GM21786 (cell line): ENCODE measurements at regions not wholly inside any gene's neighbourhood (a gene's known extent, or its start where the extent isn't known, plus 50 kb on each side); places are given as distances from the start of the nearest gene placed in this dataset.

Experiments used
- ATAC-seq: cut with Tn5 transposase; IDR thresholded peaks from one replicate; pipeline ENCODE4 v1.9.1; 2021; ENCODE audit not compliant: unreplicated experiment

DNA sequence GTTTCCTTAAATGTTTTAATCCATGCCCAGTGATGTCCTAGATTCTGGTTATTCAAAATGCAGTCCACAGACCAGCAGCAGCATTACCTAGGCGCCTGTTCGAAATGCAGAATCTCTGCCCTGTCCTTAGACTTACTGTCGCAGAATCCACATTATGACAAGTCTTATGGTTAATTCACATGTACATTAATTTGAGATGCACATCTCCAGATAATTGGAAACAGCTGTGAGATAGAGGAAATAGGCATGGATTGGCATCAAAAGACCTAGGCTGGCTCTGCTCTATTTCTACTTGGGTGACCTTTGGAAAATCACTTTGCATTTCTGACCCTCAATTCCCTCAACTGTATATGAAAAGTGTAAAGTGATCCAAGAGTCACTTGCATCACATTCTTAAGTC lies 700.7 kb downstream of the DIAPH3 start:
- ATAC-seq = no peak

DNA sequence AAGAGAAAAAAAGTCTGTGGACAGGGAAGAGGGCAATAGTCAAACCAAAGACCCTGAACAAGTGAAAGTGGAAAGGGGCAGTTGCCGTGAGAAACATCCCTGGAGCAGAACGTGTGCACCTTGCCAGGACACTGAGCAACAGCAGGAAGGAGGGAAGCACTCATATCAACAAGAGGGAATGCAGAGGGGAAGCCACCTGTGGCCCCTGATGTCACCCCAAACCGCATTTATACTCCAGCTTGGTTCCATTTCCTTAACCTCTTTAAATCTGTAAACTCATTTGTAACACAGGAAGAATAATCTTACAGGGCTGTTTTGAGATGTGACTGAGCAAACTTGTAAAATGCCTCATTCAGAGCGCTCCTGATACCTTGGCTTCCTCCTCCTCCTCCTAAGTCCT lies 698.8 kb downstream of the DIAPH3 start:
- ATAC-seq = no peak

GRCh38 chr13:59468396-59468795 lies 695.3 kb downstream of the DIAPH3 start:
- no peak for ATAC-seq

- no peak for ATAC-seq
These were observed 692.6 kb downstream of the DIAPH3 start for GRCh38 chr13:59471106-59471505.

- no peak for ATAC-seq
These were observed 691.6 kb downstream of the DIAPH3 start for GRCh38 chr13:59472134-59472533.

GRCh38 chr13:59474696-59475095 lies 689.0 kb downstream of the DIAPH3 start:
- no peak for ATAC-seq

GRCh38 chr13:59475911-59476310 lies 687.8 kb downstream of the DIAPH3 start:
- ATAC-seq = no peak

- ATAC-seq = no peak
These were observed 687.4 kb downstream of the DIAPH3 start for GRCh38 chr13:59476366-59476765.

DNA sequence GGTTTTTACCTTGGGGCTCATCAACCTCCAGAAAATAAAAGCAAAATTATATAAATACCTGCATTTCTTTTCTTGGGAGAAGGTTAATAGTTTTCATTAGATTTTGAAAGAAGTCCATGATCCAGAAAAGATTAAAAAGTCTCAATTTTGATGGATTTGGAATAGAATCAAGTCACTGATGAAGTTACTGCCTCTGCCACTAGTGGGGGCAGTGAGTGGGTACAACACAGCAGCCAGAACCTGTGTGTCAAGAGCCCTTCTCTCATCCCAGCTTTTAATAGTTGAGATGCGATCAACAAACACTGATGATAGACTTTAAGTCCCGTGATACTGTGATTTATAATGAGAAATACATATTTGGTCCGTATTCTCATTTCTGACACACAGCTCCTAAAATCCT lies 686.7 kb downstream of the DIAPH3 start:
- no peak for ATAC-seq

GRCh38 chr13:59478908-59479307 lies 684.8 kb downstream of the DIAPH3 start:
- no peak for ATAC-seq

- no peak for ATAC-seq
These were observed 684.1 kb downstream of the DIAPH3 start for GRCh38 chr13:59479629-59480028.

DNA sequence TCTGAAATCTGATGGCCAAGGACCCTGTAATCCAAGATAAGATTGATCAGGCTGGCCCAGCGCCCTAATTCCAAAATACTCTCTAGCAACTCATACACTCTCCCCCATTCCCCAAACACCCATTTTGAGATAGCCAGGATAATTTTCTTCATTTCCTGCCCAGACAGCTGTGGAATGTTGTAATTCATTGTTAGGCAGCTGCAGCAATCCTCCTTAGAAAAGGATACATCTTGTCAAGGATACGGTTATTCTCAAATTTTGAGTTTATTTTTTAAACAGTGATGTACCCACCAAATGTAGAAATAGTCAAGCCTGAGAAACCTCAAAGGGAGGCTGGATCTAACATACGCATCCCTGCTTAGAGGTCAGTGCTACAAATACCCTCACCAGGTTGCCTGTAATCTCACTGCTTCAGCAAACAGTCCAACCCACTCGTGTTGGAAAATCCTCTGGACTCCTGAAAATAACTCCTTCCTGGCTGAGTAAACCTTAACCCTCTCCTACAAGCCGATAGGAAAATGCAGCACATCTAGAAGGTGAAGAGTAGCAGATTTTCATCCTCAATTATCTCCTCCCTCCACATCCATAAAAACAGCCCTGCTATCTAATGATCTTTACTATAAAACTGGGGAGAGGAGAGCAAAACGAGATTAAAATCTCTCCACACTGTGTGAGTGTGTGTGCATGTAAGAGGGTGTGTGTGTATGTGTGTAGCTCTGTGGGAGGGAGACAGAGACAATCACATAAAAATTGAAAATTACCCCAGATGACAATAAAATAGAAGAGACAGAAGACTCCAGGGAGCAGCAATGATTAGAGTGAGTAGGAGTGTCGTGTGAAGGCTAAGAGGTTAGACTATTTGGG lies 683.1 kb downstream of the DIAPH3 start:
- no peak for ATAC-seq

- no peak for ATAC-seq
These were observed 680.1 kb downstream of the DIAPH3 start for GRCh38 chr13:59483501-59484145.

GRCh38 chr13:59487883-59488282 lies 675.8 kb downstream of the DIAPH3 start:
- no peak for ATAC-seq

DNA sequence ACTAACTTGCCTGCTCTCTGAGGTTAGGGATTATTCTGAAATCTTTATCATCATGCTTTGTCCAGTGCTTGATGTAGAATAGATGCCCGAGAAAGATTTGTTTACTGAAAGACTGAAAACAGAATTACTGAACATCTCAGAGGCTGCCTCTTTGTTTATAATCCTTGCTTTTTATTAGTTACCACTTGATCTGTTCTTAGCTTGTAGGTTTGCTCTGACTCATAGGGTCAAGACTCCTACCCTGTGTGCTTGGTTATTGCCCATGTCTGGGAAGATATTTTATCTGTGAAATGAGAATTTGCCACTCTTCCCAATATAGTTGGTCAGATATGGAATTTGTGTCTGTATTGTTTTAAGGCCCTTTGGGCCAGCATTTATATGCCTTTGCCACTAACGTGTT lies 675.3 kb downstream of the DIAPH3 start:
- ATAC-seq = no peak

DNA sequence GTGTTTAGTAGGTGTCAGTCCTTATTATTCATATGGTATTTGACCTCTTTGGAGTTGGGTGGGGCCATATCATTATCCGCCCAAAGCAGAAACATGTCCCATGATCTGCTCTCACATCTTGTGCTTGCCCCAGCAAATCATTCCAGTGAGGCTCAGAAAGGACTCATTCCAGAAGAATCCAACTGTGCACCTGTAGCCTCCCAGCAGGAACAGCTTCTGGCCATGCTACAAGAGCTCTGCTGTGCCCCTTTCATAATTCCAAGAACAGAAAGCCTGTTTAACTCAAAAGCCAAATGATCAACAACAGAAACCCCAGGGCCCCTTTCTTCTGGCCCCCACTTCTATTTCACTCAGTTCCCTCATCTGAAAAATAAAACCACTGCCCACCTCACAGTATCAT lies 673.1 kb downstream of the DIAPH3 start:
- ATAC-seq = no peak

DNA sequence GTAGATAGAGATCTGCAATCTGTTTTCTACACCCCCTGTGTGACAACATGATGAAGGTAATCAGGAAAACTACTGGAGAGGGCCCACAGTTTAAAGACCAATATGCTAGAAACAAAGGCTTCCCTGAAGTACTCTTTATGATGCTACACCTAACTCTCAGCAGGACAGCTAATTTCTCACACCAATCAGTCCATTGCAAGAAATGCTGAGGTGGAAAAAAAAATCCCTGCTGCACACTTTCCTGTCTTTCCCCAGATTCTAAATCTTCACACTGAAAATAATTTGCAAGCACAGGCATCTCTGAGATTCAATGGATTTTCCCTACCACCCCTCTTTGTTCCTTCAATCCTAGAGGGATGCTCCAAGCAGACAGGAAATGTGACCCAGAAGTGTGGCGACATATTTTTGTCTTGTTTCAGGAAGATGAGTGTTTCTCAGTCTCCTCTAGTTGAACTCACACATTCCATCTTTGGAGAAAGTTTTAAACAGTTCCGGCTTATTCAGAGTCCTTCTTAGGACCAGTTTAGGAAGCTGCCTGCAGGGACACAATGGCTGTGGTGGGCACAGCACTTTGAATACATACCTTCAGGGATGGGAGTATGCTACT lies 671.6 kb downstream of the DIAPH3 start:
- ATAC-seq = no peak

DNA sequence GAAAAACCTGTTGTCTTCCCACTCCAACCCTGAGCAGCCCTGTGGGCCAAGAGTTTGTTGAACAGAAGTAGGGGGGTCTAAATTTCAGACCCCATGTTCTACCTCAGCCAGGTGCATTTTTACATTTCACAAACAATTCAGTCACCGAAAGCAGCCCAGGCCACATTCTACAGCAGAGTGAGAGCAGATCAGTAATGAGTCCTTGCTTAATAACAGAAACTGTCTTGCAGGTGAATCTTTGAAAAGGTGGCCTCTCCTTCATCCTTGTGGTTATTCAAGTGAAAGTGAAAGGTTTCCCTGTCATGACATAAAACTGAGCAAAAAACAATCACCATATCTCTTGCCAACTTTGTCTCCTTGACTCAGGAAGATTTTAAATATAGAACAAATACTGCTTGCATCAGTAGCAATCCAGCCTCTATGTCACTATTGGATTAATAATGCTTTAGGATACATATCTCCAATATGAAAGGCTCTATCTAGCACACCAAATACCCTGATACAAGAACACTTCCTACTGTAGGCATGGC lies 670.2 kb downstream of the DIAPH3 start:
- no peak for ATAC-seq

GRCh38 chr13:59494151-59494550 lies 669.6 kb downstream of the DIAPH3 start:
- ATAC-seq = no peak

- ATAC-seq = no peak
These were observed 669.2 kb downstream of the DIAPH3 start for GRCh38 chr13:59494560-59494970.

DNA sequence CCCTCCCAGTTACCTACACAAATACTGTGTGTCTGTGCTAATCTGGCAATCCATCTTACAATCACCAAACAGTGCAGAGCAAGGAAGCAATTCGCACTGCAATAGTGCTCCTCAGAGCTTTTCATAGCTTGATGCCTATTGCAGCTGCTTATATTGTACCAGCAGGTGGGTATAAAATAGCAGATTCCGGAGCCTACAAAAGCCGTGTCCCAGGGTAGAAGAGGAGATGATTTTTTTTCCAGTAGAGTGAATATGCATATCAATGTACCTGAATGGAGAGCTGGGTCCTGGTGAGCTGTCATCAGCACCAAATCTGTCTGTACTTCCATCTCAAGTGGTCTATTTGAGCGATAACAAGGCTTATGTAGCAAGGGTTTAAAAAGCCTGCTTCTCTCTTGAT lies 668.4 kb downstream of the DIAPH3 start:
- ATAC-seq = no peak
